Neural crest cell (in vitro differentiated cells): ENCODE measurements at regions not wholly inside any gene's neighbourhood (a gene's known extent, or its start where the extent isn't known, plus 50 kb on each side); places are given as distances from the start of the nearest gene placed in this dataset.

Experiments used
- DNase-seq: peaks from one replicate; pipeline ENCODE4 v3.0.0; 2021; ENCODE audit warnings: low read depth, mixed read lengths, low spot score
- H3K27ac Mint-ChIP-seq: one replicate; pipeline ENCODE4 v1.8.0; 2021; ENCODE audit warnings: mild to moderate bottlenecking, mixed read lengths; ENCODE audit not compliant: unreplicated experiment
- H3K27me3 Mint-ChIP-seq: 2 replicates; pipeline ENCODE4 v1.8.0; 2021; ENCODE audit warnings: low read depth, mild to moderate bottlenecking, mixed read lengths
- H3K36me3 Mint-ChIP-seq: 2 replicates; pipeline ENCODE4 v1.8.0; 2021; ENCODE audit warnings: low read depth, mild to moderate bottlenecking, mixed read lengths
- H3K4me1 Mint-ChIP-seq: 2 replicates; pipeline ENCODE4 v1.8.0; 2021; ENCODE audit warnings: mixed read lengths
- H3K4me3 Mint-ChIP-seq: one replicate; pipeline ENCODE4 v1.8.0; 2021; ENCODE audit warnings: mild to moderate bottlenecking, mixed read lengths
- H3K9me3 Mint-ChIP-seq: 2 replicates; pipeline ENCODE4 v1.8.0; 2021; ENCODE audit warnings: mixed read lengths
- TF ChIP-seq, protein P1 (sequence below): fragments of 200-600 bp; sonication (generic); conservative IDR thresholded peaks from 2 replicates; pipeline ENCODE4 v1.5.0; 2021; ENCODE audit warnings: antibody characterized with exemption, mild to moderate bottlenecking

DNA sequence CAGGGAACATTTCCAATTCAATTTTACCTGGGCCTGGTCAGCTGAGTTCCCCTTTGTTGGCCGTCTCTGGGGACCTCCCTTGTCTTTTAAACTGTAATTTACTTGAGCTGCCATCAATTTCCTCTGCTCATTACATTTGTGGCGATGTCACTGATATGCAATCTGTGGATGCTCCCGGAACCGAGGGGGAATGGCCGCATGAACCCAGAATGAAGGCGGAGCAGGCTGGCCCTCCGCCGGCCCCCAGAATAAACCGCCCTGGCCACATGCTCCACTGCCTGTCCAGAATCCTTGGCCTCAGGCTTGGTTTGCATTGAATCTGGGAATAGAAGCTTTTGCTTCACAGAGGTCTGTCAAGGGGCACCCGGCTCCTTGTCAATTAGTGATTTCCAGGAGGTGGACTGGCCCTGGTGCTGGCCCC, 276.8 kb downstream of the TEX29 start:
- Mint-ChIP-seq H3K27ac (no peak overlapping the region), H3K27me3 (no peaks in the 10 kb centered on the region), H3K4me3 (no peak overlapping the region), H3K36me3 (no peaks in the 10 kb centered on the region), H3K9me3 (no peaks in the 10 kb centered on the region), H3K4me1 (peaks cover 29% of the 10 kb centered on the region)
- TF ChIP-seq, protein P1, sequence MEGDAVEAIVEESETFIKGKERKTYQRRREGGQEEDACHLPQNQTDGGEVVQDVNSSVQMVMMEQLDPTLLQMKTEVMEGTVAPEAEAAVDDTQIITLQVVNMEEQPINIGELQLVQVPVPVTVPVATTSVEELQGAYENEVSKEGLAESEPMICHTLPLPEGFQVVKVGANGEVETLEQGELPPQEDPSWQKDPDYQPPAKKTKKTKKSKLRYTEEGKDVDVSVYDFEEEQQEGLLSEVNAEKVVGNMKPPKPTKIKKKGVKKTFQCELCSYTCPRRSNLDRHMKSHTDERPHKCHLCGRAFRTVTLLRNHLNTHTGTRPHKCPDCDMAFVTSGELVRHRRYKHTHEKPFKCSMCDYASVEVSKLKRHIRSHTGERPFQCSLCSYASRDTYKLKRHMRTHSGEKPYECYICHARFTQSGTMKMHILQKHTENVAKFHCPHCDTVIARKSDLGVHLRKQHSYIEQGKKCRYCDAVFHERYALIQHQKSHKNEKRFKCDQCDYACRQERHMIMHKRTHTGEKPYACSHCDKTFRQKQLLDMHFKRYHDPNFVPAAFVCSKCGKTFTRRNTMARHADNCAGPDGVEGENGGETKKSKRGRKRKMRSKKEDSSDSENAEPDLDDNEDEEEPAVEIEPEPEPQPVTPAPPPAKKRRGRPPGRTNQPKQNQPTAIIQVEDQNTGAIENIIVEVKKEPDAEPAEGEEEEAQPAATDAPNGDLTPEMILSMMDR: no peak
- no peak for DNase-seq

- no peaks in the 10 kb centered on the region for H3K36me3 Mint-ChIP-seq
- no peaks in the 10 kb centered on the region for H3K27me3 Mint-ChIP-seq
- H3K27ac Mint-ChIP-seq: no peak overlapping the region
- TF ChIP-seq, protein P1: no peak
- no peak overlapping the region for H3K4me3 Mint-ChIP-seq
- H3K4me1 Mint-ChIP-seq: peaks cover 29% of the 10 kb centered on the region
- no peak for DNase-seq
- no peaks in the 10 kb centered on the region for H3K9me3 Mint-ChIP-seq
Observed at GRCh38 chr13:111597618-111598017, 277.2 kb downstream of the TEX29 start.

GRCh38 chr13:111598747-111599146, 278.3 kb downstream of the TEX29 start:
- peaks cover 29% of the 10 kb centered on the region for H3K4me1 Mint-ChIP-seq
- TF ChIP-seq, protein P1: no peak
- no peak overlapping the region for H3K27ac Mint-ChIP-seq
- no peaks in the 10 kb centered on the region for H3K36me3 Mint-ChIP-seq
- H3K27me3 Mint-ChIP-seq: no peaks in the 10 kb centered on the region
- no peak overlapping the region for H3K4me3 Mint-ChIP-seq
- DNase-seq: no peak
- no peaks in the 10 kb centered on the region for H3K9me3 Mint-ChIP-seq

DNA sequence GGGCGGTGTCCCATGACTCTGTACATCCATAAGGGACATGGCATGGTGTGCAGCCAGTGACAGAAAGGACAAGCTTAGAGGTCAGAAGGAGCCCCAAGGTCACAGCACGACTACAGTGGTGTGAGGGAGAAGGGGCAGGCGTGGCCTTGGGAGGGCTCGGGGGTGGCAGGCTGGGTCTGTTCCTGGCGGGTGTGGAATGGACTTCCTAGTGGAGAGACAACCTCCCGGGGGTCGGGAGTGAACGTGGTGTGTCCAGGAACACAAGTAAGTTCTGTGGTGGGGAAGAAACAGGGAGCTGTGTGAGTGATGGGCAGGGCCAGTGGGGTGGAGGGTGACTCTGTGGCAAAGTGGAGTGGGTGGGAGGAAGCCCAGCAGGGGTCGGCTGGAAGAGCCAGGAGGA, 279.3 kb downstream of the TEX29 start:
- Mint-ChIP-seq H3K4me3 (no peak overlapping the region), H3K36me3 (no peaks in the 10 kb centered on the region), H3K27ac (peak overlapping the region; percentile 75), H3K9me3 (no peaks in the 10 kb centered on the region), H3K27me3 (no peaks in the 10 kb centered on the region), H3K4me1 (peaks cover 29% of the 10 kb centered on the region)
- TF ChIP-seq, protein P1: no peak
- DNase-seq: no peak

DNA sequence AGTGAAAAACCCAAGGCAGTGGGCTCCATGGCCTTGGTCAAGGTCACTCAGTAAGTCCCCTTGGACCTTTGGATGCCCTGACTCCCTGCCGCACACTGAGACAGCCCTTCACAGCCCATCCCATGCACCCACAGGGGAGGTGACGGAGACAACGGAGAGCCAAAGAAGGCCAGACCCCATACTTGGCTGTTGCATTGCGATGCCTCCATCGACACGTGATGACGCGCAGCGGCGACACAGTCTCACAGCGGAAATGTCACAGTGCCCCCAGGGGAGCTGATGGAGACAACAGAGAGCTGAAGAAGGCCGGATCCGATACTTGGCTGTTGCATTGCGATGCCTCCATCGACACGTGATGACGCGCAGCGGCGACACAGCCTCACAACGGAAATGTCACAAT, 282.4 kb downstream of the TEX29 start:
- no peaks in the 10 kb centered on the region for H3K27me3 Mint-ChIP-seq
- TF ChIP-seq, protein P1: no peak
- H3K27ac Mint-ChIP-seq: no peak overlapping the region

DNA sequence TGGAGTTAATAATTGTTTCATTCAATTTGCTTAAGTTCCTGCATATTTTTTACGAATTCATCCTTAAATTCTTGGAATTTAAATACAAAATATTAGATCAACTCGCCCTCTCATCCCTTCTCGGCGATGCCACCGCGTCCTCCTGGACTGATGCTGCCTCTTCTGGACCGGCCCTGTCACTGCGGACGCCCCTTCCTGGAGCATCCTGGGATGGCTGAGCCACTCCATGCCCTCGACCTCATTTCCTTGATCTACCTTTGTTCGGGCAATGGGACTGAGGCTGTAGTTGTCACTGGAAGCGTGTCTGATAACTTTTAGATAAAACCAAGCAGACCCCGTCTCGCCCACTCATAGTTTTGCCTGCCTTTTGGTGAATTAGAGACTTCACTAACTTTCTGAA, 283.7 kb downstream of the TEX29 start:
- H3K4me1 Mint-ChIP-seq: peaks cover 5% of the 10 kb centered on the region
- DNase-seq: no peak

More for the DNA sequence above, 282.4 kb downstream of the TEX29 start:
- H3K36me3 Mint-ChIP-seq: no peaks in the 10 kb centered on the region
- no peak overlapping the region for H3K4me3 Mint-ChIP-seq
- DNase-seq: no peak
- no peaks in the 10 kb centered on the region for H3K9me3 Mint-ChIP-seq
- H3K4me1 Mint-ChIP-seq: peaks cover 14% of the 10 kb centered on the region

More for the DNA sequence above, 283.7 kb downstream of the TEX29 start:
- TF ChIP-seq, protein P1: peak; percentile 26
- no peak overlapping the region for H3K4me3 Mint-ChIP-seq
- no peaks in the 10 kb centered on the region for H3K36me3 Mint-ChIP-seq
- H3K9me3 Mint-ChIP-seq: no peaks in the 10 kb centered on the region
- H3K27me3 Mint-ChIP-seq: no peaks in the 10 kb centered on the region
- no peak overlapping the region for H3K27ac Mint-ChIP-seq
